ENCODE measurements at regions not wholly inside any gene's neighbourhood (a gene's known extent, or its start where the extent isn't known, plus 50 kb on each side); places are given as distances from the start of the nearest gene placed in this dataset.
"Not testable (repeated sequence)": the region's sequence is repeated elsewhere in the genome, so short reads cannot be mapped to it uniquely, and the experiment has no call there.

DNA sequence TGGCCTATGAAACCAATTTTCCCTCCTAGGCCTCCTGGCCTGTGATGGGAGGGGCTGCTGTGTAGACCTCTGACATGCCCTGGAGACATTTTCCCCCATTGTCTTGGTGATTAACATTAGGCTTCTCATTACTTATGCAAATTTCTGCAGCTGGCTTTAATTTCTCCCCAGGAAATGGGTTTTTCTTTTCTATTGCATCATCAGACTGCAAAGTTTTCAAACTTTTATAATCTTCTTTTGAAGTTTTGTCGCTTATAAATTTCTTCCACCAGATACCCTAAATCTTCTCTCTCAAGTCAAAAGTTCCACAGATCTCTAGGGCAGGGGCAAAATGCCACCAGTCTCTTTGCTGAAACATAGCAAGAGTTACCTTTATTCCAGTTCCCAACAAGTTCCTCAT is 482.7 kb upstream of the DPP6 start:
- not testable (repeated sequence) for TF ChIP-seq TP53 (CRISPR knock-in tag; conservative IDR thresholded peaks at IDR 0.05); NCOA5 (CRISPR knock-in tag; IDR thresholded peaks at IDR 0.05); HIVEP1 (CRISPR knock-in tag; IDR thresholded peaks at IDR 0.05); TRIM24 (CRISPR knock-in tag; IDR thresholded peaks at IDR 0.05); NR2C2 (CRISPR knock-in tag; IDR thresholded peaks at IDR 0.05; ENCODE audit: borderline replicate concordance); RELA (CRISPR knock-in tag; IDR thresholded peaks at IDR 0.05); SRF (IDR thresholded peaks at IDR 0.05; ENCODE audit: low read depth, low read length)
- TF ChIP-seq, protein P1, sequence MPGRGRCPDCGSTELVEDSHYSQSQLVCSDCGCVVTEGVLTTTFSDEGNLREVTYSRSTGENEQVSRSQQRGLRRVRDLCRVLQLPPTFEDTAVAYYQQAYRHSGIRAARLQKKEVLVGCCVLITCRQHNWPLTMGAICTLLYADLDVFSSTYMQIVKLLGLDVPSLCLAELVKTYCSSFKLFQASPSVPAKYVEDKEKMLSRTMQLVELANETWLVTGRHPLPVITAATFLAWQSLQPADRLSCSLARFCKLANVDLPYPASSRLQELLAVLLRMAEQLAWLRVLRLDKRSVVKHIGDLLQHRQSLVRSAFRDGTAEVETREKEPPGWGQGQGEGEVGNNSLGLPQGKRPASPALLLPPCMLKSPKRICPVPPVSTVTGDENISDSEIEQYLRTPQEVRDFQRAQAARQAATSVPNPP (CRISPR knock-in tag; IDR thresholded peaks at IDR 0.05): not testable (repeated sequence)
- TF ChIP-seq, protein P2, sequence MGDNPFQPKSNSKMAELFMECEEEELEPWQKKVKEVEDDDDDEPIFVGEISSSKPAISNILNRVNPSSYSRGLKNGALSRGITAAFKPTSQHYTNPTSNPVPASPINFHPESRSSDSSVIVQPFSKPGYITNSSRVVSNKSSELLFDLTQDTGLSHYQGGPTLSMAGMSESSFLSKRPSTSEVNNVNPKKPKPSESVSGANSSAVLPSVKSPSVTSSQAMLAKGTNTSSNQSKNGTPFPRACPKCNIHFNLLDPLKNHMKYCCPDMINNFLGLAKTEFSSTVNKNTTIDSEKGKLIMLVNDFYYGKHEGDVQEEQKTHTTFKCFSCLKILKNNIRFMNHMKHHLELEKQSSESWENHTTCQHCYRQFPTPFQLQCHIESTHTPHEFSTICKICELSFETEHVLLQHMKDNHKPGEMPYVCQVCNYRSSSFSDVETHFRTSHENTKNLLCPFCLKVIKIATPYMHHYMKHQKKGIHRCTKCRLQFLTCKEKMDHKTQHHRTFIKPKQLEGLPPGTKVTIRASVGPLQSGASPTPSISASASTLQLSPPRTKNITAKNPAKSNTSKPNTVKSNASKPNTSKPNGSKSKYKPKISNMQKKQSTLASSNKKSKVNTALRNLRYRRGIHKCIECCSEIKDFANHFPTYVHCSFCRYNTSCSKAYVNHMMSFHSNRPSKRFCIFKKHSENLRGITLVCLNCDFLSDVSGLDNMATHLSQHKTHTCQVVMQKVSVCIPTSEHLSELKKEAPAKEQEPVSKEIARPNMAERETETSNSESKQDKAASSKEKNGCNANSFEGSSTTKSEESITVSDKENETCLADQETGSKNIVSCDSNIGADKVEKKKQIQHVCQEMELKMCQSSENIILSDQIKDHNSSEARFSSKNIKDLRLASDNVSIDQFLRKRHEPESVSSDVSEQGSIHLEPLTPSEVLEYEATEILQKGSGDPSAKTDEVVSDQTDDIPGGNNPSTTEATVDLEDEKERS (CRISPR knock-in tag; IDR thresholded peaks at IDR 0.05): not testable (repeated sequence)
- TF ChIP-seq, protein P3, sequence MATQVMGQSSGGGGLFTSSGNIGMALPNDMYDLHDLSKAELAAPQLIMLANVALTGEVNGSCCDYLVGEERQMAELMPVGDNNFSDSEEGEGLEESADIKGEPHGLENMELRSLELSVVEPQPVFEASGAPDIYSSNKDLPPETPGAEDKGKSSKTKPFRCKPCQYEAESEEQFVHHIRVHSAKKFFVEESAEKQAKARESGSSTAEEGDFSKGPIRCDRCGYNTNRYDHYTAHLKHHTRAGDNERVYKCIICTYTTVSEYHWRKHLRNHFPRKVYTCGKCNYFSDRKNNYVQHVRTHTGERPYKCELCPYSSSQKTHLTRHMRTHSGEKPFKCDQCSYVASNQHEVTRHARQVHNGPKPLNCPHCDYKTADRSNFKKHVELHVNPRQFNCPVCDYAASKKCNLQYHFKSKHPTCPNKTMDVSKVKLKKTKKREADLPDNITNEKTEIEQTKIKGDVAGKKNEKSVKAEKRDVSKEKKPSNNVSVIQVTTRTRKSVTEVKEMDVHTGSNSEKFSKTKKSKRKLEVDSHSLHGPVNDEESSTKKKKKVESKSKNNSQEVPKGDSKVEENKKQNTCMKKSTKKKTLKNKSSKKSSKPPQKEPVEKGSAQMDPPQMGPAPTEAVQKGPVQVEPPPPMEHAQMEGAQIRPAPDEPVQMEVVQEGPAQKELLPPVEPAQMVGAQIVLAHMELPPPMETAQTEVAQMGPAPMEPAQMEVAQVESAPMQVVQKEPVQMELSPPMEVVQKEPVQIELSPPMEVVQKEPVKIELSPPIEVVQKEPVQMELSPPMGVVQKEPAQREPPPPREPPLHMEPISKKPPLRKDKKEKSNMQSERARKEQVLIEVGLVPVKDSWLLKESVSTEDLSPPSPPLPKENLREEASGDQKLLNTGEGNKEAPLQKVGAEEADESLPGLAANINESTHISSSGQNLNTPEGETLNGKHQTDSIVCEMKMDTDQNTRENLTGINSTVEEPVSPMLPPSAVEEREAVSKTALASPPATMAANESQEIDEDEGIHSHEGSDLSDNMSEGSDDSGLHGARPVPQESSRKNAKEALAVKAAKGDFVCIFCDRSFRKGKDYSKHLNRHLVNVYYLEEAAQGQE (IDR thresholded peaks at IDR 0.05; ENCODE audit: borderline replicate concordance in 1 of 2, low read depth in 1 of 2, low read length in 2 of 2): not testable (repeated sequence)
